ENCODE measurements at regions not wholly inside any gene's neighbourhood (a gene's known extent, or its start where the extent isn't known, plus 50 kb on each side); places are given as distances from the start of the nearest gene placed in this dataset.

DNA sequence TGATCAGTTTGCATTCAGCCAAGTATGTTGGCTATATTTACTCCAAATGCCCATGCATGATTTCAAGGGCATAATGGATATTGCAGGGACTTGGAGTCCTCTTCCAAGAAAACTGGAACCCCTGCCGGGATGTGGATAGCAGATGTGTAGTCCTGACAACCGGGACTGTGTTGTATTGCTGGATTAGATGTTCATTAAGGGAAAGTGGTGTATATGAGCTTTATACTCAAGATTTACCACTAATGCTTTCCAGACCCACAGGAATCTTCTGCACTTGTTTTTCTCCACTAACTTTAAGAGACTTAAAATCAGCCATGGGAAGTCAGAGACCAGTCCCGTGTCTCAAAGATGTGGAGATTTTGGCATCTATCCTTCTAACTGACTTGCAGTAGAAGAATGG lies 770.9 kb downstream of the HDGFL1 start:
- TF ChIP-seq CTCF (IDR thresholded peaks at IDR 0.05) (no peak), POLR2A (IDR thresholded peaks at IDR 0.05) (no peak)
- no peaks in the 10 kb centered on the region for H3K4me1 ChIP-seq
- intact Hi-C loops (cut with DNase I): no loop called here
- H3K27ac ChIP-seq: no peak overlapping the region
- DNase-seq (no peak), ATAC-seq (no peak)
- H3K36me3 ChIP-seq (replicated peaks in 1 of 2; ENCODE audit: insufficient read depth in 1 of 2, low read depth in 2 of 2): no peaks in the 10 kb centered on the region
- 64 to 69% methylated on average over 3 of the region's 3 CpGs for WGBS, 2 donors
- H3K27me3 ChIP-seq: no peaks in the 10 kb centered on the region
- no peaks in the 10 kb centered on the region for H3K9me3 ChIP-seq
- no peak overlapping the region for H3K4me3 ChIP-seq

DNA sequence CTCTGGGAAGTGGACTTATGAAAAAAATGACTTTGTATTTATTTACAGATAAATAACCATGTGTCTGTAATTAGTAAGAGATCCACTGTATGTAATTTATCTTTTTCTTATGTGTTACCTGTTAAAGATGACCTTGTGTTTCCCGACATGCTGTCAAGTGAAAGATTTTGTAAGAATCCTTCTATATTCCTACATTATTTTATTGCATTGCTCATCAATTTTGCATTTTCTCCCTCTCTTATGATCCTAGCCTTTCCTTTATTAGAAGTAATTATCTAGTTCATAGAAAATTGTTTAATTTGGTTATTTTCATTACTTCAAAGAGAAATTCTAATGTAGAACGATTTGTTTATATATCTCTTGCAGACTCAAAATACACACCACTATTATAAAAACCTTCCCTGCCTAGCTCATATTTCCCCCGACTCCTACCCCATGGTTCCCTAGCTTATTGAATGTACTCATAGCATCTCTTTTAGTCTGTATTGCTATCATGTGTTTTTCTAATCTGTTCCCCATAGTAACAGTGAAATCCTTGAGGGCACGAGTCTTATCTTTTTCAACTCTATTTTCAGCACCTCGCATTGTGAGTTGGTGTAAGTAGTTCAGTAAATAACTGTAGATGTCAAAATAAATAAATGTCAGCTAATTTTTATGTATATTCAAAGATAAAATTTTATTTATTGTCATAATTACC lies 774.4 kb downstream of the HDGFL1 start:
- intact Hi-C loops (cut with DNase I): no loop called here
- Histone ChIP-seq H3K27me3 (no peaks in the 10 kb centered on the region), H3K9me3 (no peaks in the 10 kb centered on the region), H3K4me3 (no peak overlapping the region), H3K4me1 (no peaks in the 10 kb centered on the region), H3K36me3 (replicated peaks in 1 of 2; ENCODE audit: insufficient read depth in 1 of 2, low read depth in 2 of 2) (no peaks in the 10 kb centered on the region), H3K27ac (no peak overlapping the region)
- 55 to 64% methylated on average over 5 of the region's 5 CpGs for WGBS, 2 donors
- TF ChIP-seq CTCF (IDR thresholded peaks at IDR 0.05) (no peak), POLR2A (IDR thresholded peaks at IDR 0.05) (no peak)
- DNase-seq: no peak
- ATAC-seq: no peak

GRCh38 chr6:23348185-23348584 lies 777.8 kb upstream of the NRSN1 start:
- intact Hi-C loops (cut with DNase I): no loop called here
- Histone ChIP-seq H3K27me3 (no peaks in the 10 kb centered on the region), H3K4me3 (no peak overlapping the region), H3K27ac (no peak overlapping the region), H3K36me3 (replicated peaks in 1 of 2; ENCODE audit: insufficient read depth in 1 of 2, low read depth in 2 of 2) (no peaks in the 10 kb centered on the region), H3K9me3 (no peaks in the 10 kb centered on the region), H3K4me1 (no peaks in the 10 kb centered on the region)
- TF ChIP-seq POLR2A (IDR thresholded peaks at IDR 0.05) (no peak), CTCF (IDR thresholded peaks at IDR 0.05) (no peak)
- ATAC-seq (no peak), DNase-seq (no peak)
- WGBS, 2 donors: 58 to 59% methylated on average over 3 of the region's 3 CpGs

DNA sequence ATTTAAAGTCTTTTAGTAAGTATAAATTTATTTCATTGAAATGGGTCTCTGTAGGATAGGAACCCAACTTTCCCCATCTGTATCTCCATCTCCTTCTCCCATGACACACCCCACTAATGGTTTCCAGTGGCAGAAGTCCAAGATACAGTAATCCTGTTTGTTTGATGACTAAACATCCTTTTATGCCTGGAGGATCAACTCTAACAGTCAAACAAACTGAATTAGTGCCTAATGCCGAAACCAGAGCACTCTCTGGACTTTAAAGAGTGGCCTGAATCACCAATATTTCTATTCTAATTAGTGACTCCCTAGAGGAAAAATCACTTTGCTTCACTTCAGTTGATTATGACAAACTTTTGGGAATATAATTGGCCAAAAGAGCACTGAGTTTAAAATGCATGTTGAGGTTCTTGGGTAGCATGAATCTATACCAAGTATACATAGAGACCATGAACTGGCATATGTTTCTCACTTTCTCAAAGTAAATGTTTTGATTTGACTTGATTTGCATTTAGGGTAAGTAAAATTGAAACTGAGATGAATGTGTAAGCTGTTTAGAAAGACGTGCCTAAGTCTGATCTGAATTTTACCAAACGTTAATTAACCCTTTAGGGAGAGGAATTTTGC lies 776.4 kb upstream of the NRSN1 start:
- Histone ChIP-seq H3K4me3 (no peak overlapping the region), H3K27me3 (no peaks in the 10 kb centered on the region), H3K36me3 (replicated peaks in 1 of 2; ENCODE audit: insufficient read depth in 1 of 2, low read depth in 2 of 2) (no peaks in the 10 kb centered on the region), H3K9me3 (no peaks in the 10 kb centered on the region), H3K4me1 (no peaks in the 10 kb centered on the region), H3K27ac (no peak overlapping the region)
- no peak for TF ChIP-seq CTCF (IDR thresholded peaks at IDR 0.05)
- TF ChIP-seq POLR2A (IDR thresholded peaks at IDR 0.05): no peak
- DNase-seq (no peak), ATAC-seq (no peak)
- WGBS, 2 donors: 29 to 36% methylated on average over 3 of the region's 3 CpGs
- intact Hi-C loops (cut with DNase I): no loop called here
